Vagina (tissue), 2 donors: ENCODE measurements at regions not wholly inside any gene's neighbourhood (a gene's known extent, or its start where the extent isn't known, plus 50 kb on each side); places are given as distances from the start of the nearest gene placed in this dataset.

ENCODE experiments used
- CTCF ChIP-seq, 3 experiments: fragments of 450-650 bp in 2 of 3; fragments of 200-600 bp in 1 of 3; sonication (generic) in 1 of 3; IDR thresholded peaks; one replicate each; pipeline ENCODE4 v1.5.1; 2017 to 2019; ENCODE audit warnings: antibody characterized with exemption in 3 of 3, mild to moderate bottlenecking in 2 of 3, moderate library complexity in 2 of 3
- POLR2A ChIP-seq, 2 donors: fragments of 450-650 bp; IDR thresholded peaks; one replicate each; pipeline ENCODE4 v1.6.1; 2017; ENCODE audit warnings: antibody characterized with exemption in 2 of 2, mild to moderate bottlenecking in 2 of 2, moderate library complexity in 2 of 2

GRCh38 chr3:168925568-168925967, 737.9 kb downstream of the MECOM start:
- TF ChIP-seq CTCF (IDR thresholded peaks at IDR 0.05) (no peak), POLR2A (IDR thresholded peaks at IDR 0.05) (no peak)
